ENCODE measurements at regions not wholly inside any gene's neighbourhood (a gene's known extent, or its start where the extent isn't known, plus 50 kb on each side); places are given as distances from the start of the nearest gene placed in this dataset.

- no peaks in the 10 kb centered on the region for H3K36me3 ChIP-seq (ENCODE audit: insufficient read depth, low read length)
- H3K36me3 Mint-ChIP-seq (ENCODE audit: low read depth), result no peaks in the 10 kb centered on the region
- no peaks in the 10 kb centered on the region for H3K9me3 Mint-ChIP-seq
- H3K4me1 ChIP-seq (ENCODE audit: insufficient read depth, low read length), result no peaks in the 10 kb centered on the region
- POLR2A ChIA-PET, result no interaction called here
- no peak for TF ChIP-seq CTCF (IDR thresholded peaks at IDR 0.05)
- DNase-seq, result no peak
- CTCF ChIA-PET, result no interaction called here
- no peak overlapping the region for H3K4me3 Mint-ChIP-seq
- ATAC-seq (ENCODE audit: poor library complexity), result no peak
- no peak overlapping the region for H3K4me3 ChIP-seq (ENCODE audit: low read length)
- H3K27ac Mint-ChIP-seq, result no peak overlapping the region
- H3K4me1 Mint-ChIP-seq (ENCODE audit: low read depth), result no peaks in the 10 kb centered on the region
- peaks cover 0 to 3% of the 10 kb centered on the region in 2 experiments for H3K9me3 ChIP-seq (ENCODE audit: control insufficient read depth in 1 of 2, insufficient read depth in 1 of 2, low read length in 2 of 2)
- no peaks in the 10 kb centered on the region for H3K27me3 Mint-ChIP-seq
- no peak overlapping the region for H3K27ac ChIP-seq (ENCODE audit: low read depth in 1 of 2, low read length in 2 of 2)
- no peaks in the 10 kb centered on the region for H3K27me3 ChIP-seq (ENCODE audit: control insufficient read depth in 1 of 2, insufficient read depth in 2 of 2, low read length in 2 of 2)
- intact Hi-C loops (cut with DNase I, micrococcal nuclease), result no loop called here
These were observed 611.3 kb upstream of the CPXCR1 start for GRCh38 chrX:88135735-88136134.

GRCh38 chrX:88136328-88136727 is 610.7 kb upstream of the CPXCR1 start:
- Histone ChIP-seq H3K9me3 (ENCODE audit: control insufficient read depth in 1 of 2, insufficient read depth in 1 of 2, low read length in 2 of 2) (peaks cover 0 to 3% of the 10 kb centered on the region in 2 experiments), H3K4me3 (ENCODE audit: low read length) (no peak overlapping the region), H3K36me3 (ENCODE audit: insufficient read depth, low read length) (no peaks in the 10 kb centered on the region), H3K27me3 (ENCODE audit: control insufficient read depth in 1 of 2, insufficient read depth in 2 of 2, low read length in 2 of 2) (no peaks in the 10 kb centered on the region), H3K4me1 (ENCODE audit: insufficient read depth, low read length) (no peaks in the 10 kb centered on the region), H3K27ac (ENCODE audit: low read depth in 1 of 2, low read length in 2 of 2) (no peak overlapping the region)
- Mint-ChIP-seq H3K36me3 (ENCODE audit: low read depth) (no peaks in the 10 kb centered on the region), H3K4me1 (ENCODE audit: low read depth) (no peaks in the 10 kb centered on the region), H3K27me3 (no peaks in the 10 kb centered on the region), H3K4me3 (no peak overlapping the region), H3K9me3 (no peaks in the 10 kb centered on the region), H3K27ac (no peak overlapping the region)
- POLR2A ChIA-PET, result no interaction called here
- ATAC-seq (ENCODE audit: poor library complexity) (no peak), DNase-seq (no peak)
- intact Hi-C loops (cut with DNase I, micrococcal nuclease), result no loop called here
- no peak for TF ChIP-seq CTCF (IDR thresholded peaks at IDR 0.05)
- CTCF ChIA-PET, result no interaction called here

- Histone ChIP-seq H3K4me3 (ENCODE audit: low read length) (no peak overlapping the region), H3K36me3 (ENCODE audit: insufficient read depth, low read length) (no peaks in the 10 kb centered on the region), H3K27me3 (ENCODE audit: control insufficient read depth in 1 of 2, insufficient read depth in 2 of 2, low read length in 2 of 2) (no peaks in the 10 kb centered on the region), H3K27ac (ENCODE audit: low read depth in 1 of 2, low read length in 2 of 2) (no peak overlapping the region), H3K9me3 (ENCODE audit: control insufficient read depth in 1 of 2, insufficient read depth in 1 of 2, low read length in 2 of 2) (no peaks in the 10 kb centered on the region), H3K4me1 (ENCODE audit: insufficient read depth, low read length) (no peaks in the 10 kb centered on the region)
- H3K27me3 Mint-ChIP-seq, result no peaks in the 10 kb centered on the region
- ChIA-PET CTCF (no interaction called here), POLR2A (no interaction called here)
- no peaks in the 10 kb centered on the region for H3K36me3 Mint-ChIP-seq (ENCODE audit: low read depth)
- ATAC-seq (ENCODE audit: poor library complexity) (no peak), DNase-seq (no peak)
- H3K27ac Mint-ChIP-seq, result no peak overlapping the region
- no peak for TF ChIP-seq CTCF (IDR thresholded peaks at IDR 0.05)
- H3K4me1 Mint-ChIP-seq (ENCODE audit: low read depth), result no peaks in the 10 kb centered on the region
- H3K4me3 Mint-ChIP-seq, result no peak overlapping the region
- no peaks in the 10 kb centered on the region for H3K9me3 Mint-ChIP-seq
- intact Hi-C loops (cut with DNase I, micrococcal nuclease), result no loop called here
These were observed 600.4 kb upstream of the CPXCR1 start for GRCh38 chrX:88146577-88146976.
